Embryonic facial prominence (tissue), 1 donor: ENCODE measurements at regions not wholly inside any gene's neighbourhood (a gene's known extent, or its start where the extent isn't known, plus 50 kb on each side); places are given as distances from the start of the nearest gene placed in this dataset.
"Not testable (repeated sequence)": the region's sequence is repeated elsewhere in the genome, so short reads cannot be mapped to it uniquely, and the experiment has no call there.

ENCODE experiments used
- DNase-seq: peaks from one replicate; pipeline ENCODE4 v3.0.0-alpha.2; 2016; ENCODE audit errors: extremely low spot score

DNA sequence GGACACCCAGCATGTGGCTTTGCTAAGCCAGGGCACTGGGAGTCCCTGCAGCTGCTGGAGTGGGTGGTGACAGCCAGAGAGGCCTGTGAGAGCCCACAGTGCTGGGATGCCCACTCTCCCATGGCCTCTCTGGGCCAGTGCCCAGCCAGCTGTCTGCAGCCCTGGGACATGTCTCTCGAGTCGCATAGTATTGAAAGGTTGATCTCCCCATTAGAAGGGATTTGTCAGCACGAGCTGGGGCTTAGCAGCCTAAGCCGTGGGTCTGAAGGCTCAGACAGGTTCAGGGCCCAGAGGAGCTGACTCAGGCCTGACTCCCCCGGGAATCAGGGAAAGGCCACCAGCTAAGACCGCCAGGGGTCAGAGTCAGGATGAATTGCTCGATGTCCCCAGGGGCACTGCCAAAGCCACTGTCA is 53.5 kb downstream of the FOXD2 start:
- no peak for DNase-seq

- DNase-seq: no peak
These were observed 57.4 kb downstream of the FOXD2 start for GRCh38 chr1:47495176-47495713.

DNA sequence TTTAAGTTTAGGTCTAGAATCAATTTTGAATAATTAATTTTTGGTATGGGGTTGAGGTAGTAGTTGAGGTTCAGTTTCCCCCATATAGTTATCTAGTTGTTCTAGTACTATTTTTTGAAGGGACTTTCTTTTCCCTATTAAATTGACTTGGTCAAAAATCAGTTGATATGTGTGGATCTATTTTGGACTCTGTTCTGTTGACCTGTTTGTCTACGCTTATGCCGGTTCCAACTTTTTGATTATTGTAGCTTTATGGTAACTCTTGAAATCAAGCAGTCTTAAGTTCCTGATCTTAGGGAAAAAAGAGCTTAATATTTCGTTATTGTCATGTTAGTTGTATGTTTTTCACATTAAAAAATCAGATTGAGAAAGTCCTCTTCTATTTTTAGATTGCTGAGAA is 60.7 kb downstream of the FOXD2 start:
- DNase-seq: no peak

DNA sequence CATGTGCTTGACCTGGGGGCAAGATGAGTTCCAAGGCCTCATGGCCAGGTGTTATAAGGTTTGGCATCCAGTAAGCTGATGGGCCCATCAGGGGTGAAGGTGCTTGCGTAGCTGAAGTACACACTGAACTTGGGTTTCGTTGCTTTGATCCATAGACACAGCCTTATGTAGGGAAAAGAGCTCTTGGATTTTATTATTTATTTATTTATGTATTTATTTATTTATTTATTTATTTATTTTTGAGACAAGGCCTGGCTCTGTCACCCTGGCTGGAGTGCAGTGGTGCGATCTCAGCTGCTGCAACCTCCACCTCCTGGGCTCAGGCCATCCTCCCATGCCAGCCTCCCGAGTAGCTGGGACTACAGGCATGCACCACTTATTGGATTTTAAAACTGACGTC is 63.2 kb downstream of the FOXD2 start:
- DNase-seq: no peak

DNA sequence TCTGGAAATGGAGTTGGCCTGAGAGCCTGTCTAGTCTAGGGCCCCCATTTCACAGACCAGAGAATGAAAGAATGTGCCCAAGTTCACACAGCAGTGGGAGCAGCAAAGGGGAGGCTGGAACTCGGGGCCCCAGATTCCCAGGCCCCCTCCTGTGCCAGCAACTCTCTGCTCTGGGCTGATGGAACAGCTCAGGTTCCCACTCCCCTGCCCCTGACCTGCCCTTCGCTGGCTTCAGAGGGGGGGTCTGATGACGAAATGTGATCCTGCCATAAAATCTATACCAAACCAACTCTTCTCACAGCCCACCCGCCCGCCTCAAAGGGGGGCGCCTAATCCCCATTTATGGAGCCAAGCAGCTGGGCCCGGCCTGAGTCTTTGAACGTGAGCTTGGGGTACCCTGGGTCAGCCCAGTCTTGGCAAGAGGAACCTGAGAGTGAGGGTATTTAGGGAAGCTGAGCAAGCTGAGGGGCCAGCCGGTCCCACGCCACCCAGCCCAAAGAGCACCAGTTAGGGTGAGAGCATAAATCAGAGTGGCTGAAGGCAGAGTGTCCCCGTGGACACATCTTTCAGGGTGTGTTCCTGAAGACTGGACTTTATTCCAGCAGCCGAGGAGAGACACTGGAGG is 65.0 kb downstream of the FOXD2 start:
- DNase-seq: no peak

- DNase-seq: not testable (repeated sequence)
These were observed 67.0 kb downstream of the FOXD2 start for GRCh38 chr1:47504840-47505239.

- DNase-seq: no peak
These were observed 67.4 kb downstream of the FOXD2 start for GRCh38 chr1:47505267-47505666.

- DNase-seq: no peak
These were observed 68.2 kb downstream of the FOXD2 start for GRCh38 chr1:47506053-47506452.

DNA sequence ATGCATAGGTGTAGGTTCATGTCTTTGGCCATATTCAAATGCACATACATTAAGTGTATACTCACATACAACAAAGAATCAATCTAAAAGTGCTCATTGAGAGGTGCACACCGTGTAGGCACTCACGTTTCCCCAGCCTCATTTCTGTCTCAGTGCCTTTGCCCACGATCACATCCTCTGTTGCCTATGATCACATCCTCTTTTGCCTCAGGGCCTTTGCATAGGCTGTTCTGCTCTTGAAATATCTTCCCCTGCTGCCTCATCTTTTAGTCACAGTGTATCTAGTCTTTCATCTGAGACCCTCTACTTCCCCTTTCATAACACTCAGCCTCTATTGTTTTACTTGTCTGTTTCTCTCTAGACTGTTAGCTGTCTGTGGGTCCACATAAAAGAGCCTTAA is 69.3 kb downstream of the FOXD2 start:
- DNase-seq: no peak

DNA sequence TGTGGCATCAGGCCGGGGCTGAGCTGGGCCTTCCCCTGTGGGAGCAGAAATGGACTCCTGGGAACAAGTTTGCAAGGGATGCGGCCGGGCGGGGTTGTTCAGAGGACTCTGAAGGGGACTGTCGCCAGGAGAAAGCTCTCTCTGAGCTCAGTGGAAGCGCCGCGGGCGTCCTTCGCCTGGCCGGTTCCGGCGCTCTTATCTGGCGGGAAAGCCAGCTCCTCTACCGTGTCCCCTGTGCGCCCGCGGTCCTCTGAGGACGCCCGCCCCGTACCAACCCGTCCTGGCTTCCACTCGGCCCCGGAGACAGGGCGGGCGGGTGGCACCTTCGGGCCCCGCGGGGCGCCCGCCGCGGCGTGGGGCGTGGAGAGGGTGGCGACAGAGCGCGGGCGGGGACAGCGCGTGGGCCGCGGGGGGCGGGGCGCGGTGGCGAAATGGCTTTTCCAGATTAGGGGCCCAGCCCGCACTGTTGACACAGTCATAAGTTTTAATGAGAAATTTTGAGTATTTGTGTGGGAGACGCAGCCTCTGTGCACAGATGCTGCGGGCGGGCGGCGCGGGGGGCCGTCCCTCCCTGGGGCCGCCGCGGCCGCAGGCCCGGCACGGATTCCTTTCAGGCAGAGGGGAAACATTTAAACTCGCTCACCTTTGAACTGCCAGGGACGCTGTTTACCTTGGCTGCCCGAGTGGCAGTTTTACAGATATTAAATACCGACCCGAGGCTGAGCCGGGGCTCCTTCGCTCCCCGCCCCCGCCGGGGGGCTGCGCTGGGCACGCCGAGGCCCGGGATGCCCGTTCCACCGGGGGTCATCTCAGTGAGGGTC is 70.2 kb downstream of the FOXD2 start:
- no peak for DNase-seq

DNA sequence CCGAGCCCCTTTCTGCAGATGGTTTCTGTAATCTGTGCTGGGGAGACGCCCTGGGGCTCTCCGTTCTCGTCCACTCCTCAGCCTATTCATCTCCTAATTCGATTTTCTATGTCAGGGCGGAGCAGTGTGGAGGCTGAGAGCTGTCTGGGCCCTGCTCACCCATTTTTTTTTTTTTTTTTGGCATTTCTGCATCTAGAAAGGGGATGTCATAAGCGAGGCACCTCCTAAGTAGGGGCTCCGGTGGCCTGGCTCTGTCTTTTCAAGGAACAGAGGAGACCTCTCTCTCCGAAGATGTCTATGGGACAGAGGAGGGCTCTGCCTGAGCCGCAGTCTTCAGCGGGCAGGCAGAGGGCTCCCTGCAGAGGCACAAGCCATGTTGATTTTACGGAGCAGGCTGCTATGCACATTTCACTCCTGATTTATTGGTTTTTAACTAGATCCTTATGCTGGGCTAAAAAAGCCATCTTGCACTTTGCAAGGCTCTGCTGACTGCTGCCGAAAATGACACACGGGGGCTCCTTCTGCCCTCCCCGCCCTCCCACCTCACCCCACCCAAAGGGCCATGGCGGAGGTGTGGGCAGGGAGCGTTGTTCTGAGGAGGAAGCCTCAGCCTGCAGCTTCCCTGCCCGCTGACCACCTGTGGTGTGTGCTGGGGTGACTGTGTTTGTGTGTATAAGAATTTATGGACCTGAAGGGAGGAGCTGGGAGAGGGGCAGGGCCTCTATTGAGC is 71.0 kb downstream of the FOXD2 start:
- DNase-seq: no peak

DNA sequence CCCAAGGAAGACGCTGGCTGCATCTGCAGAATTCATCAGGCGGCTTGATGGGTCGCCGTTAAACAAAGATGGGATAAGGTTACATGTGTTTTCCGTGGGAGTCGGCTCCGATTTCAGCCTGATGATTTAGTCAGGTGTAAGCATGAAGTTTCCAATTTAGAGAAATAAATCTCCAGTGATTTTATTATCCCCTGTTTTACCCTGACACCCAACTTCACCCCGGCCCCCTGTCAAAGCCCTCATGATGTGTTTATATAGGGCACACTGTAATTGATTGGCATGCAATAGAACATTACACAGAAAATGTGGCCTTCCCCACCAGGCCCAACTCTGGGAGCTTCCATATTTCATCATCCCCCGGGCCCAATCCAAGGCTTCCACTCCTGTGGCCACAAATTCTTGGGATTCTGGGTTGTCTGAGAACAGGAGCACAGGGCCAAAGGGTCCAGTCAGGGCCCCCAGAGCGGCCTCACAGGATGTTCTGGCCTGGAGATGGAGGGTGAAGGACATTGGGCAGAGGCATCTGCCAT is 72.5 kb downstream of the FOXD2 start:
- DNase-seq: no peak

GRCh38 chr1:47511825-47512224 is 74.0 kb downstream of the FOXD2 start:
- DNase-seq: no peak

GRCh38 chr1:47513393-47513792 is 75.5 kb downstream of the FOXD2 start:
- no peak for DNase-seq

- no peak for DNase-seq
These were observed 76.4 kb downstream of the FOXD2 start for GRCh38 chr1:47514229-47514628.

DNA sequence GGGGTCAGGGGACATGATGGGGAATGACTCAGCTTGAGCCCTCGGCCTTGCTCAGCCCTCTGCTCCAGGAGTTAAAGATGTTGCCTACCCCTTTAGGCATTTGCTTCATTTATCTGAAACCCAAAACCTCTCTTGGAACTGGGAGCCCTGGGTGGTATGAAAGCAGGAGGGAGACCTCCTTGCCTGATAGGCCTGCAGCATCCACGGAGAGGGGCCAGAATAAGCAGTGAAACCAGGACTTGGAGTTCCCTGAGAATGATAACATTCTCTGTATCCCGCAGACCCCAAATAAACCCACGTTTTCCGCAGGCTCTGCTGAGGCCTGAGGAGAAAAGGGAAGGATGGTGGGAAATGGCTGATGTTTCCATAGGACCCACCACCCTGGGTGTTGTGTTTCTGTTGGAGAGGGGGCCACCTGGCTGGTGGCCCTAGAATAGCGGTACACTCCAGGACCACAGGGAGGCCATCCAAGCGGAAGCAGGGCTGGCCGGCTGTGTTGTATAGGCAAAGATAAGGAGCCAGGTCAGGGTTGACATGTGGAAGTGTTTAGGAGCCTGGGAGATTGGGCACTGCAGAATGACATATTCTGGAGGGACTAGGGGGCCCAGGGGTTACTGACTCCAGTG is 77.4 kb downstream of the FOXD2 start:
- DNase-seq: no peak

- no peak for DNase-seq
These were observed 80.1 kb downstream of the FOXD2 start for GRCh38 chr1:47517946-47518345.

DNA sequence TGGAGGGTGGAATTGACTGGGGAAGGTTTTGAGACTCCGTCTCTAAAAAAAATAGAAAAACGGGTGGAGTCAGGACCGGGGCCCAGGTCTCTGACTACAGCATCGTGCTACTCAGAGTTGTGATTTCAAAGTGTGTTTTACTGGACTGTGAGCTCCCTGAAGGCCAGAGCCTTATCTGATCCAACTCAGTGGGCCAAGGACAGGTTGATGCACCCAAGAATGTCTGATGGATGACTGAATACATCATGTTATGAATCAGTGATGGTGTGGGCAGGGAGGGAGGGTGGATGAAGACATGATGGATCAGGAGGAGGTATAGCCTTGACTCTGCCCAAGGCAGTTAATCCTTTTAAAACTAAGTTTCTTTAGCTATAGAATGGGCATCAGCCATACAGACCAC is 81.6 kb downstream of the FOXD2 start:
- DNase-seq: no peak

- no peak for DNase-seq
These were observed 82.1 kb downstream of the FOXD2 start for GRCh38 chr1:47519971-47520370.

DNA sequence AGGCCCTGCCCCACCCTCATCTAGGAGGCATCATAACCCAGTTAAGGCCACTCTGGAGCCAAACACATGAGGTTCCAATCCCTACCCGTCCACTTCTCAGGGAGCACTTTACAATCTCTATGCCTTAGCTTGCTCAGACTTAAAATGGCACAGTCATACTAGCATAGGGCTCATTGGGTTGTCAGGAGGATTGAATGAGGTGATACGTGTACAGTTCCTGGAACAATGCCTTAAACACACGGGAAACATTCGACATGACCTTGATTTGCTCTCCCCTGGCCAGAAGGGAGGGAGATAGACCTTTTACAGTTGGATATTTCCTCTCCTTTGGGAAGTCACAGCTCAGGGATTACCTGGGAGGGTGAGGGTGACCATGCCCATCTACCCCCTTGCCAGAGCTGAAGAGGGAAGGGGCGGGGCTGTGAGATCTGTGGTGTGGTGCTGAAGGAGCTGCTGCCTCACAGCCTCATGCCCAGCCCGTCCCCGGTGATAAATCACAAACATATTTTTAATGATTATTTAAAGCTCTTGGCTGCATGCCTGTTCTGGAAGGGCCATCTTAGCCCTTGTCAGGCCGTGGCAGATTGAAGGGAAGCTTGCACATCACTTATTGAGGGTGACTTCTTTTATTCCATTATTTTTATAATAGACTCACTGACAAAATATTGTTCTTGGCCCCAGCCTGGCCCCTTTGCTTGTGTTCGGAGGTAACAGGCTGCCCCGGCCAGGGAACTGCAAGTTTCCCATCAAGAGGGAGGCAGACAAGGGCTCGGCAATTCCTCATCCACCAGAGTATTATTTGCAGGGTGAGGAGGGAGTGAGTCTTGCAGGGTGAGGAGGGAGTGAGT is 83.4 kb downstream of the FOXD2 start:
- no peak for DNase-seq
